HFFc6 (cell line): ENCODE measurements at regions not wholly inside any gene's neighbourhood (a gene's known extent, or its start where the extent isn't known, plus 50 kb on each side); places are given as distances from the start of the nearest gene placed in this dataset.

ENCODE experiments used
- DNase-seq: peaks from one replicate; pipeline ENCODE4 v3.0.0-alpha.2; 2018
- H3K27ac Mint-ChIP-seq: 2 replicates; pipeline ENCODE4 v1.8.0; 2020; ENCODE audit warnings: mild to moderate bottlenecking, mixed read lengths
- H3K27me3 Mint-ChIP-seq: 2 replicates; pipeline ENCODE4 v1.8.0; 2021; ENCODE audit warnings: mild to moderate bottlenecking, moderate library complexity, mixed read lengths; ENCODE audit not compliant: insufficient read depth
- H3K36me3 Mint-ChIP-seq: 2 replicates; pipeline ENCODE4 v1.8.0; 2021; ENCODE audit warnings: low read depth, mixed read lengths
- H3K4me1 Mint-ChIP-seq: 2 replicates; pipeline ENCODE4 v1.8.0; 2020; ENCODE audit warnings: low read depth, mixed read lengths
- H3K4me3 Mint-ChIP-seq: 2 replicates; pipeline ENCODE4 v1.8.0; 2020; ENCODE audit warnings: mild to moderate bottlenecking, moderate library complexity, mixed read lengths
- H3K9me3 Mint-ChIP-seq: 2 replicates; pipeline ENCODE4 v1.8.0; 2020; ENCODE audit warnings: mild to moderate bottlenecking, mixed read lengths
- TF ChIP-seq, protein P1 (sequence below): fragments of 200-600 bp; sonication (generic); IDR thresholded peaks from 2 replicates; pipeline ENCODE4 v1.5.0; 2021; ENCODE audit warnings: antibody characterized with exemption, mild to moderate bottlenecking

DNA sequence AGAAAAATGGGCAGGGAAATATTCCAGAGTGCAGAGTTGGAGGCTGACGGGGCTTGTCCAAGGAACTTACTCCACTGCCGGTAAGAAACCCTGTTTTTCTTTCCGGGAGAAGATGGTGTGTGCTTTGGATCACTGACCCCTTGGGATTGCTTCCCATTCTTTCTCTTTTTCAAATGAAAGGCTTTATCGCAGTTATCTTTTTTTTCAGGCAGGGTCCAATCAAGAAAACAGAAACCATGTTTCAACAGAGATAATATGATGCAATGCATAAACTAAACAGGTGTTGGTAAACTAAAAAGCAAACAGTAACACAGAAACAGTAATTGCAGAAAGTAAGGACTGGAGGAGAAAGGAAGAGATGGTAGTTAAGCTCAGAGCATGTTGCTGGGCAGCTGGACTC lies 145.1 kb downstream of the LYPLAL1 start:
- H3K27me3 Mint-ChIP-seq: peaks cover 41% of the 10 kb centered on the region
- TF ChIP-seq, protein P1, sequence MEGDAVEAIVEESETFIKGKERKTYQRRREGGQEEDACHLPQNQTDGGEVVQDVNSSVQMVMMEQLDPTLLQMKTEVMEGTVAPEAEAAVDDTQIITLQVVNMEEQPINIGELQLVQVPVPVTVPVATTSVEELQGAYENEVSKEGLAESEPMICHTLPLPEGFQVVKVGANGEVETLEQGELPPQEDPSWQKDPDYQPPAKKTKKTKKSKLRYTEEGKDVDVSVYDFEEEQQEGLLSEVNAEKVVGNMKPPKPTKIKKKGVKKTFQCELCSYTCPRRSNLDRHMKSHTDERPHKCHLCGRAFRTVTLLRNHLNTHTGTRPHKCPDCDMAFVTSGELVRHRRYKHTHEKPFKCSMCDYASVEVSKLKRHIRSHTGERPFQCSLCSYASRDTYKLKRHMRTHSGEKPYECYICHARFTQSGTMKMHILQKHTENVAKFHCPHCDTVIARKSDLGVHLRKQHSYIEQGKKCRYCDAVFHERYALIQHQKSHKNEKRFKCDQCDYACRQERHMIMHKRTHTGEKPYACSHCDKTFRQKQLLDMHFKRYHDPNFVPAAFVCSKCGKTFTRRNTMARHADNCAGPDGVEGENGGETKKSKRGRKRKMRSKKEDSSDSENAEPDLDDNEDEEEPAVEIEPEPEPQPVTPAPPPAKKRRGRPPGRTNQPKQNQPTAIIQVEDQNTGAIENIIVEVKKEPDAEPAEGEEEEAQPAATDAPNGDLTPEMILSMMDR: no peak
- H3K4me1 Mint-ChIP-seq: no peaks in the 10 kb centered on the region; the same call in 1 of the 2 replicates
- peaks cover 8% of the 10 kb centered on the region; the same call in 1 of the 2 replicates for H3K36me3 Mint-ChIP-seq
- H3K4me3 Mint-ChIP-seq: no peak overlapping the region
- H3K27ac Mint-ChIP-seq: no peak overlapping the region
- peaks cover 12% of the 10 kb centered on the region for H3K9me3 Mint-ChIP-seq
- no peak for DNase-seq

DNA sequence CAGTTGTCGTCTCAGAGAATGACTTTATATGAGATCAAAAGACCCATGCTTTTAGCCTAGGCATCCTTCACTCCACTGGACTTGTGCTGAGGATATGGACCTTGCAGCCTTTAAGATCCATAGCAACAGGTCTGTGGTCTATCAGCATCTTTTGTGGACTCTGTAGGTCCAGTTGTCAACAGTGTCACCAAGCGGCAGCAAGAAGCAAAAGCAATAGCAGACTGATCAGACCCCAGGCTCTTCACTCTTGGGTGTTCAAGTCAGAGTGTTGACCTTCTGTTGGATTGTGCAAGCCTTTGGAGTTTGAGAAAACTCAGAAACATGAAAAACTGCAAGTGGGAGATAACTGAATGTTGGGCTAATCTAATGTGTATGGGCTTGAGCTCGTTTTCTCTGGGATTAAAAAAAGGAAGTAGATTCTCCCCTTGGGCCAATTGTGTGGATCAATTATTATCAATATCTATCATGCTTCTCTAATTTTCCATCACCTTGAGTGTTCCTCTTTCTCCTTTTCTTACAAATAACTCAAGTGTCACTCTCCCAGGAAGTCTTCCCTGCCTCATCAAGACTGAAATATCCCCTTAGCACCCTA lies 144.2 kb downstream of the LYPLAL1 start:
- Mint-ChIP-seq H3K9me3 (peaks cover 12% of the 10 kb centered on the region), H3K4me3 (no peak overlapping the region), H3K36me3 (peaks cover 8% of the 10 kb centered on the region; the same call in 1 of the 2 replicates), H3K4me1 (peaks cover 3% of the 10 kb centered on the region), H3K27me3 (peaks cover 38% of the 10 kb centered on the region), H3K27ac (no peak overlapping the region)
- TF ChIP-seq, protein P1: no peak; the same call in 1 of the 2 replicates
- DNase-seq: no peak

DNA sequence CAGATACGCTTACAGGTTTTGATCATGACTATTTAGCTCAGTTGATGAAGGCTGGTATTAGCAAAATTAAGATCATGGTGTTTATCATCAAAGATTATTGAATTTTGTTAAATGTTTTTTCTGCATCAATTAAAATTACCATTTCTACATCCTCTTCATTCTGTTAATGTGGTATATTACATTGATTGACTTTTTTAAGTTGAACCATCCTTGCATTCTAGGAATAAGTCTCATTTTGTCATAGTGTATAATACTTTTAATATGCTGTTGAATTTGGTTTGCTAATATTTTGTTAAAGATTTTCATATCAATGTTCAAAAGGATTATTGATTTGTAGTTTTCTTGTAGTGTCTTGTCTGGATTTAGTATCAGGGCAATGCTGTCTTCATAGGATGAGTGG lies 142.4 kb downstream of the LYPLAL1 start:
- Mint-ChIP-seq H3K4me1 (peaks cover 8% of the 10 kb centered on the region), H3K27me3 (peaks cover 27% of the 10 kb centered on the region), H3K36me3 (peaks cover 8% of the 10 kb centered on the region; the same call in 1 of the 2 replicates), H3K27ac (no peak overlapping the region), H3K4me3 (no peak overlapping the region), H3K9me3 (peaks cover 12% of the 10 kb centered on the region)
- DNase-seq: no peak
- TF ChIP-seq, protein P1: no peak

DNA sequence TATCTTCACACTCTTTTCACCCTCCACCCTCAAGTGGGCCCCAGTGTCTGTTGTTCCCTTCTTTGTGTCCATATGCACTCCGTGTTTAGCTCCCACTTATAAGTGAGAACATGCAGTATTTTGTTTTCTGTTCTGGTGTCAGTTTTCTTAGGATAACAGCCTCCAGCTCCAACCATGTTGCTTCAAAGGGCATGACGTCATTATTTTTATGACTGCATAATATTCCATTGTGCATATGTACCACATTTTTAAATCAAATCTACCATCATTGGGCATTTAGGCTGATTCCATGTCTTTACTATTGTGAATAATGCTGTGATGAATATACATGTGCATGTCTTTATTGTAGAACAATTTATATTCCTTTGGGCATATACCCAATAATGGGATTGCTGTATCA lies 140.3 kb downstream of the LYPLAL1 start:
- H3K4me1 Mint-ChIP-seq: peaks cover 8% of the 10 kb centered on the region
- peaks cover 8% of the 10 kb centered on the region; the same call in 1 of the 2 replicates for H3K36me3 Mint-ChIP-seq
- TF ChIP-seq, protein P1: no peak
- no peak overlapping the region for H3K4me3 Mint-ChIP-seq
- no peak for DNase-seq
- peaks cover 12% of the 10 kb centered on the region for H3K9me3 Mint-ChIP-seq
- H3K27me3 Mint-ChIP-seq: peaks cover 17% of the 10 kb centered on the region
- H3K27ac Mint-ChIP-seq: no peak overlapping the region

DNA sequence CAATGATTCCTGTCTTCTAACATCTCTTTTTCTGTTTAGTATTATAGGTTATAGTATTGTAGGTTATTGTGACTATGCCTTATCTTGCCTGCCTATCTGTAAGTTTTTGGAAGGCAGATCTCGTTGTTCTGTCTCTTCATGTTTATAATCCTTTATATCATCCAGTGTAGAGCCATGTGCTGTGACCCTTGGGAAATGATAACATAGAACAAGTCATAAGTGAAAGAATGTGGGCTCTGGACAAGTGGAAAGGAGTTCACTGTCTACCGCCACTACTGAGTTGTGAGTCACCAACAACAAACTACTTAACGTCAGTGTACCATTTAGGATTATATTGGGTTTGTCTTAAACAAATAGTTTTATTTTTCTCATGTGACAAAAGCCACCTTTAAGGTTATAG lies 139.3 kb downstream of the LYPLAL1 start:
- Mint-ChIP-seq H3K4me3 (no peak overlapping the region), H3K27ac (no peak overlapping the region), H3K9me3 (peaks cover 16% of the 10 kb centered on the region), H3K4me1 (peaks cover 8% of the 10 kb centered on the region), H3K27me3 (peaks cover 11% of the 10 kb centered on the region), H3K36me3 (peaks cover 10% of the 10 kb centered on the region; the same call in 1 of the 2 replicates)
- TF ChIP-seq, protein P1: no peak
- peak; percentile 66 for DNase-seq
